ENCODE measurements at regions not wholly inside any gene's neighbourhood (a gene's known extent, or its start where the extent isn't known, plus 50 kb on each side); places are given as distances from the start of the nearest gene placed in this dataset.

DNA sequence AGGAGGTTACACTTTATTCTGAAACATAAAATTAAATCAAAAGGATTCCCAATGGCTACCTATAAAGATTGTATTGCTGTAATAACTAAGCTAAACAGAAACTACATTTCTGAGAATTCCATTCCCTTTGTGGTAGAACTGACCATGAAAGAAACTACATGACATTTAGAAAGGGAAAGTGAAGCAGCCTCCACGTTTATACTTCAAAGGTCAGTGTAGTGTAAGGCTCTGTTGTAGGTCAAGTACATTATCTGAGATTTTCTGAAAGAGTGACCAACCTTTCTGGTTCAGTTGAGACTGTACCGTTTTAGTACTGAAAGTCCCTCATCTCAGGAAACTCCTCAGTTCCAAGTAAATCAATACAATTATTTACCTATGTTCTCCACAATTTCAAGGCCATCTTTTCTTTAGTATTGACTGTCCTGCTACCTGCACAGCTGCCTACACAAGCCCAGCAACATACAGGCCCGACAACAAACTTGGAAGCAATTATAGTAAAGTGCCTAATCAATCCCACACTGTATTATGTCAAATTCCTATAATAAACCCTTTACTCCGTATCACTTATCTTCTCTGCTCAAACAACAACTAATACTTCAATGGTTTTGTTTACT, 343.0 kb downstream of the PLOD2 start:
- no peak for TF ChIP-seq CTCF (IDR thresholded peaks at IDR 0.05)
- no peak for TF ChIP-seq POLR2A (IDR thresholded peaks at IDR 0.05)
